A549 (cell line): ENCODE measurements at regions not wholly inside any gene's neighbourhood (a gene's known extent, or its start where the extent isn't known, plus 50 kb on each side); places are given as distances from the start of the nearest gene placed in this dataset.
A peak's percentile ranks its signal among the peaks of the same experiment; 100 is the strongest.

Experiments
- ATAC-seq, 2 experiments: fragments of 200-7000 bp in 1 of 2; fragments of >200 bp in 1 of 2; cut with Nextera tagmentation in 1 of 2; cut with Tn5 transposase in 1 of 2; 3 replicates each; pipeline versions ENCODE4 v1.8.0 to v1.9.1; 2018 to 2020; ENCODE audit warnings: mild to moderate bottlenecking in 1 of 2, moderate library complexity in 1 of 2
- CTCF ChIA-PET: fragments of 300-600 bp; sonication (Branson Sonifier 250); formaldehyde crosslinking; extraction: SDS; loops from one replicate; lab custom pipeline; 2021; ENCODE audit warnings: antibody characterized with exemption, inconsistent platforms; lab: Yijun Ruan, JAX
- POLR2A ChIA-PET: fragments of 350-600 bp; formaldehyde crosslinking; extraction: SDS; loops from one replicate; lab custom pipeline; 2021; ENCODE audit warnings: antibody characterized with exemption, inconsistent platforms; lab: Yijun Ruan, JAX
- DNase-seq, 2 experiments: peaks; one replicate each; pipeline versions ENCODE4 v3.0.0 to v3.0.0-alpha.2; 2011 to 2016; ENCODE audit warnings: low read depth in 1 of 2, low spot score in 1 of 2
- FAIRE-seq: peaks from 2 replicates; lab custom pipeline; 2011; peaks lifted over from hg19 to GRCh38; lab: Jason Lieb, UNC
- H3K27ac ChIP-seq, 2 experiments: fragments of >200 bp; sonication (Bioruptor Twin); formaldehyde crosslinking; 3 replicates each; pipeline ENCODE4 v1.5.1; 2016 to 2017
- H3K4me1 ChIP-seq: fragments of >200 bp; sonication (Bioruptor Twin); formaldehyde crosslinking; 3 replicates; pipeline ENCODE4 v1.6.1; 2016
- H3K4me2 ChIP-seq: fragments of >200 bp; sonication (Bioruptor Twin); formaldehyde crosslinking; 3 replicates; pipeline ENCODE4 v1.6.1; 2016
- H3K4me3 ChIP-seq: fragments of >200 bp; sonication (Bioruptor Twin); formaldehyde crosslinking; 3 replicates; pipeline ENCODE4 v1.5.1; 2016
- H3K9me3 ChIP-seq: fragments of >200 bp; sonication (Bioruptor Twin); formaldehyde crosslinking; 3 replicates; pipeline ENCODE4 v1.6.1; 2016
- BHLHE40 ChIP-seq: IDR thresholded peaks from 2 replicates; pipeline ENCODE4 v1.6.1; 2012; ENCODE audit warnings: low read depth, low read length, inconsistent platforms
- CBX2 ChIP-seq: fragments of 200-600 bp; sonication (generic); IDR thresholded peaks from 2 replicates; pipeline ENCODE4 v1.6.1; 2016; ENCODE audit warnings: low read depth, mild to moderate bottlenecking, borderline replicate concordance
- CHD2 ChIP-seq: fragments of 150-350 bp; IDR thresholded peaks from 2 replicates; pipeline ENCODE4 v1.6.1; 2014; ENCODE audit warnings: low read length; ENCODE audit not compliant: partially characterized antibody
- ESRRA ChIP-seq: fragments of 150-350 bp; IDR thresholded peaks from 2 replicates; pipeline ENCODE4 v1.6.1; 2014; ENCODE audit warnings: mild to moderate bottlenecking, low read length, borderline replicate concordance
- FOSB ChIP-seq: fragments of 250-450 bp; sonication (Bioruptor Pico); IDR thresholded peaks from 2 replicates; pipeline ENCODE4 v1.5.0; 2020; ENCODE audit warnings: mild to moderate bottlenecking, moderate library complexity
- FOSL2 ChIP-seq, 2 experiments: fragments of 450-650 bp in 1 of 2; fragments of >200 bp in 1 of 2; sonication (Bioruptor Twin) in 1 of 2; formaldehyde crosslinking; IDR thresholded peaks; 2 replicates each; pipeline versions ENCODE4 v1.5.0 to v1.6.1; 2016 to 2020; ENCODE audit warnings: mild to moderate bottlenecking in 1 of 2, moderate library complexity in 1 of 2
- GATA3 ChIP-seq: IDR thresholded peaks from 2 replicates; pipeline ENCODE4 v1.6.1; 2012; ENCODE audit warnings: borderline replicate concordance
- HDAC2 ChIP-seq: fragments of 200-600 bp; sonication (generic); IDR thresholded peaks from 2 replicates; pipeline ENCODE4 v1.6.1; 2016
- HEYL ChIP-seq: fragments of 250-450 bp; sonication (Bioruptor Pico); IDR thresholded peaks from 2 replicates; pipeline ENCODE4 v1.8.0; 2021; ENCODE audit warnings: mild to moderate bottlenecking, moderate library complexity
- HOXB13 ChIP-seq: fragments of 250-450 bp; sonication (Bioruptor Pico); IDR thresholded peaks from 2 replicates; pipeline ENCODE4 v1.5.0; 2020; ENCODE audit warnings: low read depth, mild to moderate bottlenecking, moderate library complexity
- HOXB5 ChIP-seq: fragments of 250-450 bp; sonication (Bioruptor Pico); IDR thresholded peaks from 2 replicates; pipeline ENCODE4 v1.5.0; 2020; ENCODE audit warnings: mild to moderate bottlenecking, moderate library complexity
- KDM1A ChIP-seq: fragments of 200-600 bp; sonication (generic); IDR thresholded peaks from 2 replicates; pipeline ENCODE4 v1.6.1; 2016; ENCODE audit warnings: low read depth, mild to moderate bottlenecking
- MAFK ChIP-seq: fragments of 450-650 bp; IDR thresholded peaks from 2 replicates; pipeline ENCODE4 v1.6.1; 2014; ENCODE audit not compliant: partially characterized antibody
- MAZ ChIP-seq: fragments of 150-350 bp; IDR thresholded peaks from 2 replicates; pipeline ENCODE4 v1.6.1; 2014; ENCODE audit warnings: antibody characterized with exemption, low read depth, low read length, borderline replicate concordance
- NFE2L2 ChIP-seq: fragments of 150-350 bp; conservative IDR thresholded peaks from 2 replicates; pipeline ENCODE4 v1.6.1; 2014; ENCODE audit warnings: low read length
- NPAS2 ChIP-seq: fragments of 250-450 bp; sonication (Bioruptor Pico); IDR thresholded peaks from 2 replicates; pipeline ENCODE4 v1.8.0; 2022; ENCODE audit warnings: mild to moderate bottlenecking, moderate library complexity, borderline replicate concordance
- PHF8 ChIP-seq: fragments of 200-600 bp; sonication (generic); IDR thresholded peaks from 2 replicates; pipeline ENCODE4 v1.6.1; 2016; ENCODE audit warnings: low read depth, mild to moderate bottlenecking, antibody characterized with exemption, moderate library complexity, borderline replicate concordance
- POLR2A ChIP-seq: IDR thresholded peaks from 2 replicates; pipeline ENCODE4 v1.6.1; 2012; ENCODE audit warnings: mild to moderate bottlenecking, low read length
- RNF2 ChIP-seq: fragments of 200-600 bp; sonication (generic); IDR thresholded peaks from 2 replicates; pipeline ENCODE4 v1.6.1; 2016; ENCODE audit warnings: low read depth, mild to moderate bottlenecking, antibody characterized with exemption, moderate library complexity, borderline replicate concordance
- SMC3 ChIP-seq: fragments of >200 bp; sonication (Bioruptor Twin); formaldehyde crosslinking; IDR thresholded peaks from 3 replicates; pipeline ENCODE4 v1.6.1; 2018; ENCODE audit warnings: inconsistent platforms
- SREBF2 ChIP-seq: fragments of 450-650 bp; IDR thresholded peaks from 2 replicates; pipeline ENCODE4 v1.6.1; 2014; ENCODE audit warnings: mild to moderate bottlenecking, moderate library complexity
- ZFP36 ChIP-seq: fragments of 450-650 bp; IDR thresholded peaks from 2 replicates; pipeline ENCODE4 v1.6.1; 2014; ENCODE audit warnings: borderline replicate concordance; ENCODE audit not compliant: partially characterized antibody
- ZSCAN20 ChIP-seq: fragments of 250-450 bp; sonication (Bioruptor Pico); IDR thresholded peaks from 2 replicates; pipeline ENCODE4 v1.8.0; 2022; ENCODE audit warnings: mild to moderate bottlenecking, moderate library complexity
- WGBS: methylation state at CpG from one replicate; pipeline ENCODE4 v1.1.6; 2017; ENCODE audit errors: missing lambda C conversion rate; 5-methylcytosine and 5-hydroxymethylcytosine counted together
- TF ChIP-seq, protein P1 (sequence below): IDR thresholded peaks from 2 replicates; pipeline ENCODE4 v1.6.1; 2012
- TF ChIP-seq, protein P2 (sequence below): fragments of 450-650 bp; IDR thresholded peaks from 2 replicates; pipeline ENCODE4 v1.6.1; 2014; ENCODE audit warnings: antibody characterized with exemption
- TF ChIP-seq, protein P3 (sequence below): fragments of 250-450 bp; sonication (Bioruptor Pico); IDR thresholded peaks from 2 replicates; pipeline ENCODE4 v1.5.0; 2020; ENCODE audit warnings: low read depth, mild to moderate bottlenecking, moderate library complexity
- TF ChIP-seq, protein P4 (sequence below): IDR thresholded peaks from 2 replicates; pipeline ENCODE4 v1.6.1; 2012; ENCODE audit warnings: low read depth, borderline replicate concordance

DNA sequence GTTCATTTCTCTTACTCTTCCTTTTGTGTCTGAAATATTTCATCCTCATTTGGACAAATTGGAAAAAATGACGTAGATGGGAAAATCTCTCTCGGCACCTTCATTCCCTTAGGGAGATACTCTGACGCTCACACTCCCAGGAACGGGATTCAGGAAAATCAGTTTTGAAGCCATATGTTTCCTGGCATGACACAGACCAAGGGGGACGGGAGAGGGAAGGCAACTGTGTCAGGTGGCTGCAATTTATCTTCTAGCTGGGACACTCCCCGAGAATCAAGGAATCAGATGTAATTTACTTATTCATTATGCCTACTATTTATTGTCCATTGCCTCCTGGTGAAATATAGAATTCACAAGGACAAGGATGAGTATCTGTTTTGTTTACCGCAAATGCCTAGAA lies 65.5 kb downstream of the IRX5 start:
- CTCF ChIA-PET = no interaction called here
- H3K27ac ChIP-seq = no peak overlapping the region
- POLR2A ChIA-PET = no interaction called here
- FAIRE-seq = no peak
- H3K9me3 ChIP-seq = no peaks in the 10 kb centered on the region
- TF ChIP-seq BHLHE40 (no peak), NPAS2 (CRISPR knock-in tag) (no peak), POLR2A (no peak), KDM1A (no peak), MAZ (no peak), SREBF2 (no peak), GATA3 (no peak), FOSB (CRISPR knock-in tag) (no peak), ZSCAN20 (no peak), CBX2 (no peak), CHD2 (no peak), HOXB5 (no peak), RNF2 (no peak), ZFP36 (no peak), MAFK (no peak), FOSL2 (IDR thresholded peaks at IDR 0.05) (no peak), FOSL2 (CRISPR knock-in tag; IDR thresholded peaks at IDR 0.05) (no peak), PHF8 (no peak), NFE2L2 (no peak)
- TF ChIP-seq, protein P1, sequence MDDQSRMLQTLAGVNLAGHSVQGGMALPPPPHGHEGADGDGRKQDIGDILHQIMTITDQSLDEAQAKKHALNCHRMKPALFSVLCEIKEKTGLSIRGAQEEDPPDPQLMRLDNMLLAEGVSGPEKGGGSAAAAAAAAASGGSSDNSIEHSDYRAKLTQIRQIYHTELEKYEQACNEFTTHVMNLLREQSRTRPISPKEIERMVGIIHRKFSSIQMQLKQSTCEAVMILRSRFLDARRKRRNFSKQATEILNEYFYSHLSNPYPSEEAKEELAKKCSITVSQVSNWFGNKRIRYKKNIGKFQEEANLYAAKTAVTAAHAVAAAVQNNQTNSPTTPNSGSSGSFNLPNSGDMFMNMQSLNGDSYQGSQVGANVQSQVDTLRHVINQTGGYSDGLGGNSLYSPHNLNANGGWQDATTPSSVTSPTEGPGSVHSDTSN = no peak
- TF ChIP-seq, protein P2, sequence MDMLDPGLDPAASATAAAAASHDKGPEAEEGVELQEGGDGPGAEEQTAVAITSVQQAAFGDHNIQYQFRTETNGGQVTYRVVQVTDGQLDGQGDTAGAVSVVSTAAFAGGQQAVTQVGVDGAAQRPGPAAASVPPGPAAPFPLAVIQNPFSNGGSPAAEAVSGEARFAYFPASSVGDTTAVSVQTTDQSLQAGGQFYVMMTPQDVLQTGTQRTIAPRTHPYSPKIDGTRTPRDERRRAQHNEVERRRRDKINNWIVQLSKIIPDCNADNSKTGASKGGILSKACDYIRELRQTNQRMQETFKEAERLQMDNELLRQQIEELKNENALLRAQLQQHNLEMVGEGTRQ = no peak
- ATAC-seq = no peak
- no peak overlapping the region for H3K4me2 ChIP-seq
- WGBS = 57% methylated on average over 7 of the region's 7 CpGs
- H3K4me3 ChIP-seq = no peak overlapping the region
- no peak for DNase-seq
- H3K4me1 ChIP-seq = peaks cover 8% of the 10 kb centered on the region; the same call in 2 of the 3 replicates

DNA sequence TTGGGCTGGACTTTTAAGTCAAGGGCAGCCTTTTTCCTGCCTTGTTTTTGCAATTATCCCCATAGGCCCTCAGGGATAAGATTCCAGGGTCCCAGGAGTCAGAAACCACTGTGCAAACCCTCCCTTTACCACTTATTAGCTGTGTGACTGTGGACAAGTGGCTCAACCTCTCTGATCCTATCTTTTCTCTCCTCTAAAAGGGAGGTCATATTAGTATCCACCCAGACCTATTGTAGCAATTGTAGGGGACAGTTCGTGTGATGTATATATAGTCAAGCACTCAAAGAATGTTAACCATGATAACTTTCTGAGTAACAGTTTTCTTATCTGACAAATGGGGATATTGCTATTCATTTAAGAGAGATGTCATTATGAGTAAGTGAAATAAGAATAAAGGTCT lies 68.2 kb downstream of the IRX5 start:
- TF ChIP-seq HOXB13 (CRISPR knock-in tag) = no peak
- peak; percentile 42 for TF ChIP-seq ZFP36
- TF ChIP-seq, all 56 proteins: peak for 1
- Histone ChIP-seq H3K4me2 (no peak overlapping the region), H3K27ac (no peak overlapping the region), H3K9me3 (no peaks in the 10 kb centered on the region), H3K4me1 (peaks cover 10% of the 10 kb centered on the region; the same call in 2 of the 3 replicates), H3K4me3 (no peak overlapping the region)
- POLR2A ChIA-PET = no interaction called here
- no peak for FAIRE-seq
- ATAC-seq = no peak
- CTCF ChIA-PET = no interaction called here
- 5% methylated on average over 1 of the region's 1 CpG for WGBS
- DNase-seq = no peak

DNA sequence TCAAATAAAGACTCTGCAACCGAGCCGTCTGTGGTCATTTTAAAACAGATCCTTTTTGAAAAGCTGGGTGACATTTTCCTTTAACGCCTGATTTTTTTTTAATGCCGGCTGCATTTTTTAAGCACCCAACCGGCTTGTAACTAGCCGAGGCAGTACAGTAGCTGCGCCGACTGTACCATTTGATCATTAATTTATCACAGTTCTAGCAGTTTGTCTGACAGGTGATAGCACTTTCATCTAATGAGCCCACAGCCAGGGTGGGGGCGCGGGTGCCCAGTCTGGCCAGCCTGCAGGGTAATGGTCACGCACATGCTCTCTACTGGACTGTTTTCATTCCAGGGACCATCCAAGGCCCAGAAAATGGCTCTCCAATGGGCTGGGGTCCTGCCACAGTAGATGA lies 68.8 kb downstream of the IRX5 start:
- Histone ChIP-seq H3K4me3 (no peak overlapping the region), H3K4me2 (no peak overlapping the region), H3K4me1 (peaks cover 10% of the 10 kb centered on the region; the same call in 2 of the 3 replicates), H3K27ac (no peak overlapping the region), H3K9me3 (no peaks in the 10 kb centered on the region)
- POLR2A ChIA-PET = no interaction called here
- ATAC-seq = no peak
- no peak for FAIRE-seq
- TF ChIP-seq SMC3 = no peak
- no peak for TF ChIP-seq MAZ
- TF ChIP-seq HEYL (CRISPR knock-in tag) = no peak
- no peak for TF ChIP-seq FOSB (CRISPR knock-in tag)
- TF ChIP-seq, protein P3, sequence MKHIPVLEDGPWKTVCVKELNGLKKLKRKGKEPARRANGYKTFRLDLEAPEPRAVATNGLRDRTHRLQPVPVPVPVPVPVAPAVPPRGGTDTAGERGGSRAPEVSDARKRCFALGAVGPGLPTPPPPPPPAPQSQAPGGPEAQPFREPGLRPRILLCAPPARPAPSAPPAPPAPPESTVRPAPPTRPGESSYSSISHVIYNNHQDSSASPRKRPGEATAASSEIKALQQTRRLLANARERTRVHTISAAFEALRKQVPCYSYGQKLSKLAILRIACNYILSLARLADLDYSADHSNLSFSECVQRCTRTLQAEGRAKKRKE = no peak
- TF ChIP-seq ESRRA = no peak
- TF ChIP-seq HDAC2 = no peak
- TF ChIP-seq, protein P4, sequence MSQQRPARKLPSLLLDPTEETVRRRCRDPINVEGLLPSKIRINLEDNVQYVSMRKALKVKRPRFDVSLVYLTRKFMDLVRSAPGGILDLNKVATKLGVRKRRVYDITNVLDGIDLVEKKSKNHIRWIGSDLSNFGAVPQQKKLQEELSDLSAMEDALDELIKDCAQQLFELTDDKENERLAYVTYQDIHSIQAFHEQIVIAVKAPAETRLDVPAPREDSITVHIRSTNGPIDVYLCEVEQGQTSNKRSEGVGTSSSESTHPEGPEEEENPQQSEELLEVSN = no peak
- CTCF ChIA-PET = no interaction called here
- DNase-seq = no peak
- 87% methylated on average over 11 of the region's 11 CpGs for WGBS
